Left lung (tissue), 4 donors: ENCODE measurements at regions not wholly inside any gene's neighbourhood (a gene's known extent, or its start where the extent isn't known, plus 50 kb on each side); places are given as distances from the start of the nearest gene placed in this dataset.

Experiments
- ATAC-seq: fragments of 200-7000 bp; cut with Tn5 transposase; one replicate; pipeline ENCODE4 v1.9.1; 2020; ENCODE audit warnings: moderate library complexity
- DNase-seq, 4 donors: peaks; one replicate each; pipeline ENCODE4 v3.0.0-alpha.2; 2013 to 2020
- H3K27ac ChIP-seq, 2 donors: fragments of 200-600 bp; sonication (generic) in 1 of 2; one replicate each; pipeline versions ENCODE4 v1.5.0 to v1.8.0; 2020 to 2021
- H3K27me3 ChIP-seq, 2 donors: fragments of 200-600 bp; sonication (generic) in 1 of 2; one replicate each; pipeline versions ENCODE4 v1.5.0 to v1.8.0; 2020 to 2021
- H3K36me3 ChIP-seq, 2 donors: fragments of 200-600 bp; sonication (generic) in 1 of 2; one replicate each; pipeline versions ENCODE4 v1.5.0 to v1.8.0; 2020 to 2021
- H3K4me1 ChIP-seq, 2 donors: fragments of 200-600 bp; one replicate each; pipeline ENCODE4 v1.8.0; 2021
- H3K4me3 ChIP-seq, 2 donors: fragments of 200-600 bp; sonication (generic) in 1 of 2; one replicate each; pipeline versions ENCODE4 v1.5.0 to v1.8.0; 2020 to 2021; ENCODE audit warnings: mild to moderate bottlenecking in 1 of 2
- H3K9me3 ChIP-seq, 2 donors: fragments of 200-600 bp; sonication (generic) in 1 of 2; one replicate each; pipeline versions ENCODE4 v1.5.0 to v1.8.0; 2020 to 2021
- CTCF ChIP-seq, 2 donors: fragments of 200-600 bp; sonication (generic) in 1 of 2; IDR thresholded peaks; one replicate each; pipeline versions ENCODE4 v1.5.0 to v1.8.0; 2021; ENCODE audit warnings: antibody characterized with exemption in 2 of 2
- intact Hi-C, 2 donors: fragments of 100-400 bp; cut with DNase I; formaldehyde crosslinking; loops; one replicate each; pipeline versions ENCODE4 v1.11.2 to v1.14.2; 2022
- donor health status: DM: no; HTN: yes; CAD: no.
- donor health status: DM: no; HTN: no; CAD: no.

GRCh38 chr14:51165415-51165814, 70.5 kb upstream of the TRIM9 start:
- TF ChIP-seq CTCF (IDR thresholded peaks at IDR 0.05), result no peak
- H3K27ac ChIP-seq, result no peak overlapping the region
- H3K4me1 ChIP-seq, result peaks cover 0 to 11% of the 10 kb centered on the region in 2 donors
- H3K9me3 ChIP-seq, result no peaks in the 10 kb centered on the region
- intact Hi-C loops, result no loop called here
- no peaks in the 10 kb centered on the region for H3K36me3 ChIP-seq
- ATAC-seq (no peak), DNase-seq (no peak)
- no peak overlapping the region for H3K4me3 ChIP-seq
- H3K27me3 ChIP-seq, result no peaks in the 10 kb centered on the region

- H3K4me3 ChIP-seq, result no peak overlapping the region
- no peak overlapping the region for H3K27ac ChIP-seq
- ATAC-seq (peak; percentile 79), DNase-seq (no peak)
- intact Hi-C loops, result no loop called here
- no peaks in the 10 kb centered on the region for H3K27me3 ChIP-seq
- TF ChIP-seq CTCF (IDR thresholded peaks at IDR 0.05), result no peak
- peaks cover 0 to 11% of the 10 kb centered on the region in 2 donors for H3K4me1 ChIP-seq
- no peaks in the 10 kb centered on the region for H3K9me3 ChIP-seq
- no peaks in the 10 kb centered on the region for H3K36me3 ChIP-seq
These were observed 72.3 kb upstream of the TMX1 start for GRCh38 chr14:51167587-51168214.

GRCh38 chr14:51168215-51168613, 71.8 kb upstream of the TMX1 start:
- Histone ChIP-seq H3K4me1 (peaks cover 0 to 11% of the 10 kb centered on the region in 2 donors), H3K36me3 (no peaks in the 10 kb centered on the region), H3K4me3 (no peak overlapping the region), H3K27me3 (no peaks in the 10 kb centered on the region), H3K9me3 (no peaks in the 10 kb centered on the region), H3K27ac (no peak overlapping the region)
- TF ChIP-seq CTCF (IDR thresholded peaks at IDR 0.05), result no peak
- ATAC-seq (peak; percentile 36), DNase-seq (no peak)
- intact Hi-C loops, result no loop called here

GRCh38 chr14:51173863-51174262, 66.2 kb upstream of the TMX1 start:
- TF ChIP-seq CTCF (IDR thresholded peaks at IDR 0.05), result no peak
- ATAC-seq, result no peak

GRCh38 chr14:51176839-51177238, 63.2 kb upstream of the TMX1 start:
- no peaks in the 10 kb centered on the region for H3K4me1 ChIP-seq
- no peaks in the 10 kb centered on the region for H3K36me3 ChIP-seq
- H3K9me3 ChIP-seq, result no peaks in the 10 kb centered on the region
- H3K27me3 ChIP-seq, result no peaks in the 10 kb centered on the region
- H3K4me3 ChIP-seq, result no peak overlapping the region
- intact Hi-C loops, result no loop called here
- no peak overlapping the region for H3K27ac ChIP-seq
- ATAC-seq (no peak), DNase-seq (peak in 2 of 4 donors; percentile 36 to 52)
- no peak for TF ChIP-seq CTCF (IDR thresholded peaks at IDR 0.05)

More at GRCh38 chr14:51173863-51174262, 66.2 kb upstream of the TMX1 start:
- intact Hi-C loops, result no loop called here
- no peak for DNase-seq
- H3K36me3 ChIP-seq, result no peaks in the 10 kb centered on the region
- H3K4me3 ChIP-seq, result no peak overlapping the region
- no peaks in the 10 kb centered on the region for H3K4me1 ChIP-seq
- no peak overlapping the region for H3K27ac ChIP-seq
- no peaks in the 10 kb centered on the region for H3K27me3 ChIP-seq
- no peaks in the 10 kb centered on the region for H3K9me3 ChIP-seq
